Superior temporal gyrus (tissue), 1 donor: ENCODE measurements at regions not wholly inside any gene's neighbourhood (a gene's known extent, or its start where the extent isn't known, plus 50 kb on each side); places are given as distances from the start of the nearest gene placed in this dataset.
"Not testable (repeated sequence)": the region's sequence is repeated elsewhere in the genome, so short reads cannot be mapped to it uniquely, and the experiment has no call there.

Source experiments
- DNase-seq: peaks from one replicate; pipeline ENCODE4 v3.0.0-alpha.2; 2016; ENCODE audit errors: extremely low spot score

- DNase-seq, result no peak
These were observed 95.3 kb upstream of the SNX9 start for GRCh38 chr6:157727629-157728182.

- DNase-seq, result no peak
These were observed 94.7 kb upstream of the SNX9 start for GRCh38 chr6:157728183-157728881.

GRCh38 chr6:157731221-157731620 lies 91.8 kb upstream of the SNX9 start:
- no peak for DNase-seq

- no peak for DNase-seq
These were observed 91.0 kb upstream of the SNX9 start for GRCh38 chr6:157732007-157732406.

- DNase-seq, result no peak
These were observed 90.5 kb upstream of the SNX9 start for GRCh38 chr6:157732416-157733161.

GRCh38 chr6:157736555-157736954 lies 86.5 kb upstream of the SNX9 start:
- not testable (repeated sequence) for DNase-seq

GRCh38 chr6:157741321-157741947 lies 81.6 kb upstream of the SNX9 start:
- no peak for DNase-seq

- no peak for DNase-seq
These were observed 81.0 kb upstream of the SNX9 start for GRCh38 chr6:157741948-157742556.

- no peak for DNase-seq
These were observed 78.9 kb upstream of the SNX9 start for GRCh38 chr6:157744102-157744601.

- DNase-seq, result no peak
These were observed 76.1 kb upstream of the SNX9 start for GRCh38 chr6:157746897-157747296.

- DNase-seq, result no peak
These were observed 75.7 kb upstream of the SNX9 start for GRCh38 chr6:157747370-157747769.

GRCh38 chr6:157748839-157749571 lies 74.0 kb upstream of the SNX9 start:
- DNase-seq, result no peak

GRCh38 chr6:157750973-157751372 lies 72.1 kb upstream of the SNX9 start:
- not testable (repeated sequence) for DNase-seq

- DNase-seq, result no peak
These were observed 71.4 kb upstream of the SNX9 start for GRCh38 chr6:157751547-157752200.

GRCh38 chr6:157752879-157753278 lies 70.2 kb upstream of the SNX9 start:
- not testable (repeated sequence) for DNase-seq

GRCh38 chr6:157753291-157753690 lies 69.8 kb upstream of the SNX9 start:
- no peak for DNase-seq

- not testable (repeated sequence) for DNase-seq
These were observed 69.2 kb upstream of the SNX9 start for GRCh38 chr6:157753801-157754200.

- no peak for DNase-seq
These were observed 68.7 kb upstream of the SNX9 start for GRCh38 chr6:157754351-157754750.

GRCh38 chr6:157755032-157755745 lies 67.9 kb upstream of the SNX9 start:
- no peak for DNase-seq
